ENCODE measurements at regions not wholly inside any gene's neighbourhood (a gene's known extent, or its start where the extent isn't known, plus 50 kb on each side); places are given as distances from the start of the nearest gene placed in this dataset.

DNA sequence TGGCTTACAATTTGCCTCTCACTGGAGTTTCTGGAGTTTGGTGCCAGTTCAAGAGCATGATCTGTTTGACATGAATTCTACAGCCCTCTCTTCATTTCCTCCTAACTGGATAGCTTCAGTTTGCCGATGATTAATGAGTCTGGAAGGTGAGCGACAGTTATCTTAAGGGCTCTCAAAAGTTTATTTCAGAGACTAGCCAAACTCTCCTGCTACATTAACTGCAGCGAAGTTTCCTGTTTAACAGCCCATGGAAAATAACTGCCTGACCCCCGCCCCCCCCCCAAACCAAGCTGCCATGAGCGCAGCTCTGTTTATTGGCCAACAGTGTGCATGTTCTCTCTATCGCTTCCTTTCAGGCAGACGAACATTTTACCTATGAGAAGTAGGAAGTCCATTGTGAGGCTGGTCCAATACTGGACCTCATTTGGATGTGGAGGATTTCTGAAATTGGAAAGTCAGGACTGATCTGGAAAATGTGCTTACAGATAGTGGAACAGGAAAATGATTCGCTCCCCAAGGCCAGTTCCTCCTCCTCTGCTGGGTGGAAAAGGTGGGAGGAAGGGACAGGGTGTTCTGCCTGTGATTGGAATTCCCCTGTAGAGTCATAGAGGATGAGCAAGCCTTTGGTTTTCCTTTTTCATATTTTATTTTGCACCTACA is 522.2 kb upstream of the JAG1 start:
- TF ChIP-seq FOXP2 (optimal IDR thresholded peaks at IDR 0.05; ENCODE audit: borderline replicate concordance, extremely low read depth, extremely low read length, insufficient read depth), result no peak
- no peak for TF ChIP-seq TAF1 (IDR thresholded peaks at IDR 0.05; ENCODE audit: borderline replicate concordance, insufficient read depth, low read length)
- TF ChIP-seq, protein P1, sequence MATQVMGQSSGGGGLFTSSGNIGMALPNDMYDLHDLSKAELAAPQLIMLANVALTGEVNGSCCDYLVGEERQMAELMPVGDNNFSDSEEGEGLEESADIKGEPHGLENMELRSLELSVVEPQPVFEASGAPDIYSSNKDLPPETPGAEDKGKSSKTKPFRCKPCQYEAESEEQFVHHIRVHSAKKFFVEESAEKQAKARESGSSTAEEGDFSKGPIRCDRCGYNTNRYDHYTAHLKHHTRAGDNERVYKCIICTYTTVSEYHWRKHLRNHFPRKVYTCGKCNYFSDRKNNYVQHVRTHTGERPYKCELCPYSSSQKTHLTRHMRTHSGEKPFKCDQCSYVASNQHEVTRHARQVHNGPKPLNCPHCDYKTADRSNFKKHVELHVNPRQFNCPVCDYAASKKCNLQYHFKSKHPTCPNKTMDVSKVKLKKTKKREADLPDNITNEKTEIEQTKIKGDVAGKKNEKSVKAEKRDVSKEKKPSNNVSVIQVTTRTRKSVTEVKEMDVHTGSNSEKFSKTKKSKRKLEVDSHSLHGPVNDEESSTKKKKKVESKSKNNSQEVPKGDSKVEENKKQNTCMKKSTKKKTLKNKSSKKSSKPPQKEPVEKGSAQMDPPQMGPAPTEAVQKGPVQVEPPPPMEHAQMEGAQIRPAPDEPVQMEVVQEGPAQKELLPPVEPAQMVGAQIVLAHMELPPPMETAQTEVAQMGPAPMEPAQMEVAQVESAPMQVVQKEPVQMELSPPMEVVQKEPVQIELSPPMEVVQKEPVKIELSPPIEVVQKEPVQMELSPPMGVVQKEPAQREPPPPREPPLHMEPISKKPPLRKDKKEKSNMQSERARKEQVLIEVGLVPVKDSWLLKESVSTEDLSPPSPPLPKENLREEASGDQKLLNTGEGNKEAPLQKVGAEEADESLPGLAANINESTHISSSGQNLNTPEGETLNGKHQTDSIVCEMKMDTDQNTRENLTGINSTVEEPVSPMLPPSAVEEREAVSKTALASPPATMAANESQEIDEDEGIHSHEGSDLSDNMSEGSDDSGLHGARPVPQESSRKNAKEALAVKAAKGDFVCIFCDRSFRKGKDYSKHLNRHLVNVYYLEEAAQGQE (IDR thresholded peaks at IDR 0.05; ENCODE audit: insufficient read depth in 1 of 2, low read depth in 2 of 2, low read length in 2 of 2), result no peak
- TF ChIP-seq SIN3A (IDR thresholded peaks at IDR 0.05; ENCODE audit: borderline replicate concordance, insufficient read depth, low read length), result no peak
- TF ChIP-seq POLR2AphosphoS5 (IDR thresholded peaks at IDR 0.05; ENCODE audit: low read depth, low read length), result no peak

DNA sequence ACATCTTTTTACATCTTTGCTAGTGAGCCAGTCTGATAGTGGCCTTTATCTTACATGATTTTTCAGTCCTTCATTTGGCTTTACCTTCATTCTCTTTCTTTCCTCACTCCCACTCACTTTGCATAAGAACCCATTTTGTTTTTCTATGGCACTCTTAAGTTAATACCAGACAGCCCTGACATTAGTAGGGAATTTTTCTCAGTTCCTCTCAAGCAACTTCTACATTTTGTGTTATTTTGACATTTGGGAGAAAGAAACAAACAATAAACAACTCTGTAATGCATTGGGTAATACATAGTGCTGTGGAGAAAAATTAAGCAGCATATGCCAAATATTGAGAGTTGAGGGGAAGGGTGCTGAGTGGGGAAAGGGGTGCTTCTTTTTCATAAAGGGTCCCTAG is 524.1 kb upstream of the JAG1 start:
- TF ChIP-seq, protein P1 (IDR thresholded peaks at IDR 0.05; ENCODE audit: insufficient read depth in 1 of 2, low read depth in 2 of 2, low read length in 2 of 2), result no peak
- no peak for TF ChIP-seq POLR2AphosphoS5 (IDR thresholded peaks at IDR 0.05; ENCODE audit: low read depth, low read length)
- TF ChIP-seq FOXP2 (optimal IDR thresholded peaks at IDR 0.05; ENCODE audit: borderline replicate concordance, extremely low read depth, extremely low read length, insufficient read depth), result no peak
- no peak for TF ChIP-seq TAF1 (IDR thresholded peaks at IDR 0.05; ENCODE audit: borderline replicate concordance, insufficient read depth, low read length)
- no peak for TF ChIP-seq SIN3A (IDR thresholded peaks at IDR 0.05; ENCODE audit: borderline replicate concordance, insufficient read depth, low read length)

DNA sequence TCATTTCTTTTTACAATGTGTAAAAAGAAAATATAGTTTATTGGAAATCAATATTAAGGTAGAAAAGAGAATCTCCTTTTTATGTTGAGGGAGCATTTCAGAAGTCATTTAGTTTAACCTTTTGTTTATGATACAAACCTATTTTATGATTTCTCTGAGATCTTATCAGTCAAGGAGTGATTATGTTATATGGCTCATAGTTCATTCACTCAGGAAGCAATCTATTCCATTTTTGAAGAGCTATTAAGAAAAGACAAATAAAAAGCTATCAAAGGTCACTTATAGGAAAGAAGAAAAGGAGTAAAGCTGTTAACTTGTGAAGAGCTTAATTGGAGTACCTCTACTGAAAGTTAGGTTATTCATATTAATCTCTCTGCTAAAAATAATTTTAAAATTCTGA is 526.6 kb upstream of the JAG1 start:
- TF ChIP-seq POLR2AphosphoS5 (IDR thresholded peaks at IDR 0.05; ENCODE audit: low read depth, low read length) (no peak), FOXP2 (optimal IDR thresholded peaks at IDR 0.05; ENCODE audit: borderline replicate concordance, extremely low read depth, extremely low read length, insufficient read depth) (no peak), TAF1 (IDR thresholded peaks at IDR 0.05; ENCODE audit: borderline replicate concordance, insufficient read depth, low read length) (no peak), SIN3A (IDR thresholded peaks at IDR 0.05; ENCODE audit: borderline replicate concordance, insufficient read depth, low read length) (no peak)
- TF ChIP-seq, protein P1 (IDR thresholded peaks at IDR 0.05; ENCODE audit: insufficient read depth in 1 of 2, low read depth in 2 of 2, low read length in 2 of 2), result no peak

DNA sequence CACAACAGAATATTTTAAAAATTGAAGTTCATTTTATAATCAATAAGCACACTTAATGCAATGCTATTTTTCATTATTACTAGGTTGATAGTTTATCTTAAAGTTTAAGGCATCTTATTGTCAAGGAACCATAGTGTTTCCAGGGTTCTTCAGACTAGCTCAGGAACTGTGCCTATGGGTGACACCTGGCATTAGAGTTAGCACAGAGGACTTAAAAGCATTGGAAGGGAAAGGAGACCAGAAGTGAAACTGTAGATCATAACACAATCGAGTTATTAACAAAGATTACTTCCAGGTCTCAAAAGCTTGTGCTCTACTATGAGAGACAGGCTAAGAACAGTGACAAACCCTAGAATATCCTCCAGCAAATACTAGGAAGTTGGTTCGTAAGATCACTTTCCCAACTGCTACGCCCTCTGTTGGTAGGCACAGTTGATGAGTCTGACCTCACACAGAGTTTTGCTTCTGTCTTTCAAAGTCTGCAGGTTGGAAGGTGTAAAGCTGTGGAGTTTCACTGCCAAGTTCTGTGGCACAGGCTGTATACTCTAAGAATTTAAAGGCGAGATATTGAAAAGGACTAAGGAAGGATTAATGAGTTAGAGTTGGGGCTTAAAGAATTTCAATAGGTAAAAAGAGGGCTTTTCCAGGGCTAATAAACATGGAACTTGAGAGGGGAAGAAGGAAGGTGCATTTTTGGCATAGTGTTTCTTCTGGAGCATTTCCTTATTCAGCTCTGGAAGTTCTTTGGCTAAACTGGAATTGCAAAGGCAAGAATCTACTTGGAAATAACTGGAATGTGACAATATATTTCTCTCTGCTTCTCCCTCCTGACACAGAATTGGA is 531.3 kb upstream of the JAG1 start:
- no peak for TF ChIP-seq SIN3A (IDR thresholded peaks at IDR 0.05; ENCODE audit: borderline replicate concordance, insufficient read depth, low read length)
- TF ChIP-seq, protein P1 (IDR thresholded peaks at IDR 0.05; ENCODE audit: insufficient read depth in 1 of 2, low read depth in 2 of 2, low read length in 2 of 2), result no peak
- no peak for TF ChIP-seq TAF1 (IDR thresholded peaks at IDR 0.05; ENCODE audit: borderline replicate concordance, insufficient read depth, low read length)
- no peak for TF ChIP-seq FOXP2 (optimal IDR thresholded peaks at IDR 0.05; ENCODE audit: borderline replicate concordance, extremely low read depth, extremely low read length, insufficient read depth)
- TF ChIP-seq POLR2AphosphoS5 (IDR thresholded peaks at IDR 0.05; ENCODE audit: low read depth, low read length), result no peak
